AG10803 (cell line): ENCODE measurements at regions not wholly inside any gene's neighbourhood (a gene's known extent, or its start where the extent isn't known, plus 50 kb on each side); places are given as distances from the start of the nearest gene placed in this dataset.

Experiments
- DNase-seq: peaks from one replicate; pipeline ENCODE4 v3.0.0; 2010; ENCODE audit warnings: low read depth
- H3K4me3 ChIP-seq: 2 replicates; pipeline ENCODE4 v1.5.1; 2011; ENCODE audit warnings: mild to moderate bottlenecking, low read length, control low read depth
- TF ChIP-seq, protein P1 (sequence below): conservative IDR thresholded peaks from 2 replicates; pipeline ENCODE4 v1.5.1; 2011; ENCODE audit warnings: mild to moderate bottlenecking, low read length, control low read depth, inconsistent platforms

DNA sequence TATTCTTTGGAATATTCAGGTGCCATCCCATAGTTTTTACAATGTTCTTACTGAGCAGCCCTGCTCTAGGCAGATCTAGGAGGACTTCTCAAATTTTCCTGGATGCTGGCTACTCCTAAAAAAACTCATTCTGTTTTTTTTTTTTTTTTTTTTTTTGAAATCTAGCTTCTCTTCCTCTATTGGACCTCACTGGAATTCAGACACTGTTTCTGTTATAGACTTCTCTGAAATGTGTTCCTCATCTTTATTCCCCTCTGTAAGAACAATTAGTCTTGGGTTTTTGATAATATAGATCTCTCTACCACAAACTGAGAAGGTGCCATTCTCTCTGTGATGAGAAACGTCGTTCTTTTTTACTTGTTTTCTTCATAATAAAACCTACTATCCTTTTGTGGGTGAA lies 115.3 kb upstream of the CCND2 start:
- no peak overlapping the region for H3K4me3 ChIP-seq
- TF ChIP-seq, protein P1, sequence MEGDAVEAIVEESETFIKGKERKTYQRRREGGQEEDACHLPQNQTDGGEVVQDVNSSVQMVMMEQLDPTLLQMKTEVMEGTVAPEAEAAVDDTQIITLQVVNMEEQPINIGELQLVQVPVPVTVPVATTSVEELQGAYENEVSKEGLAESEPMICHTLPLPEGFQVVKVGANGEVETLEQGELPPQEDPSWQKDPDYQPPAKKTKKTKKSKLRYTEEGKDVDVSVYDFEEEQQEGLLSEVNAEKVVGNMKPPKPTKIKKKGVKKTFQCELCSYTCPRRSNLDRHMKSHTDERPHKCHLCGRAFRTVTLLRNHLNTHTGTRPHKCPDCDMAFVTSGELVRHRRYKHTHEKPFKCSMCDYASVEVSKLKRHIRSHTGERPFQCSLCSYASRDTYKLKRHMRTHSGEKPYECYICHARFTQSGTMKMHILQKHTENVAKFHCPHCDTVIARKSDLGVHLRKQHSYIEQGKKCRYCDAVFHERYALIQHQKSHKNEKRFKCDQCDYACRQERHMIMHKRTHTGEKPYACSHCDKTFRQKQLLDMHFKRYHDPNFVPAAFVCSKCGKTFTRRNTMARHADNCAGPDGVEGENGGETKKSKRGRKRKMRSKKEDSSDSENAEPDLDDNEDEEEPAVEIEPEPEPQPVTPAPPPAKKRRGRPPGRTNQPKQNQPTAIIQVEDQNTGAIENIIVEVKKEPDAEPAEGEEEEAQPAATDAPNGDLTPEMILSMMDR, result no peak
- no peak for DNase-seq

DNA sequence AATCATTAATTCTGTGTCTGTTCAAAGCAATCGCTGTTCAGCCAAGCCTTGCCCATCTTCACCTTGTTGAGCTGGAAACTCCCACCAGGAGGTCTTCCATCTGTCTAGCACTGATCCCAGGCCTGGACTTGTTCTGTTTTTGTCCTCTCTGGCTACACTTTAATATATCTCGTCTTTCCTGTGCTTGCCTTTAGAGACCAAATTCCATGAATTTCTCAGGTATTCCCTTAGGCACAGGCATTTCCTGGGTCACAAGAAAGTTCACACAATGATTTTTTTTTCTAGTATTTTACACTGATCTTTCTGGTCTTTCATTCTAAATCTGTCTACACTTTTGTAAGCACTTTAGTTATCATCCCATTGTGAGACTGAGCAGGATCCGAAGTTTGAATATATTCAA lies 116.4 kb upstream of the CCND2 start:
- H3K4me3 ChIP-seq, result no peak overlapping the region
- TF ChIP-seq, protein P1, result no peak
- no peak for DNase-seq

DNA sequence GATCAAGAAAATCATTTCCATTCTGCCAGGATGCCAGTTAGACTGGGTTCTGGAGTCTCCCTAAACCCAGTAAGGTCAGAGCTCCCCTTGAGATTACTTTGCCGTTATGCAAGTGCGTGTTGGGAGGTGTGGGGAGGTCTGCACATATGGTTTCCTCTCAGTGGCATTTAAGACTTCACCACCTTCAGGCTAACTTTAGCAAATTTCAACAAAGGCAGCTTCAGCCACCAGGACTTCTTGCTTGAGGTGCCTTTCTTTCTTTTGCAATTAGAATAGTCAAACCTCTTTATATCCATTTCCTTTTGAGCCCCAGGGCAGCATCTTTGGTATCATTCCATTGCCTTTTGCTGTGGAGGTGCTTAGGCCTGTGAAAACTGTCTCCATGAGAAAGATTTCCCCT lies 117.2 kb upstream of the CCND2 start:
- DNase-seq, result no peak
- H3K4me3 ChIP-seq, result no peak overlapping the region
- TF ChIP-seq, protein P1, result no peak

DNA sequence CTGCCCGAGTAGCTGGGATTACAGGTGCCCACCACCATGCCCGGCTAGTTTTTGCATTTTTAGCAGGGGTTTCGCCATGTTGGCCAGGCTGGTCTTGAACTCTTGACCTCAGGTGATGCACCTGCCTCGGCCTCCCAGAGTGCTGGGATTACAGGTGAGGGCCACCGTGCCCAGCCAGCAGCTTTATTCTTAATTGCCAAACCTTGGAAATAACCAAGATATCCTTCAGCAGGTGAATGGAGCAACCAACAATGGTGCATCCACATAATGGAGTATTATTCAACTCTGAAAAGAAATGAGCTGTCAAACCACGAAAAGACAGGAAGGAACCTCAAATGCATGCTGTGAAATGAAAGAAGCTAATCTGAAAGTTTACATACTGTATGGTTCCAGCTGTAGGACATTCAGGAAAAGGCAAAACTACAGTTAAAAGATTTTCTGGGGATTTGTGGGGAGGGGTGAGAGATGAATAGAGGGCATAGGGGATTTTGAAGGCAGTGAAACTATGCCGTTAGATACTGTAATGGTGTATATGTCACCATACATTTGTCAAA lies 118.8 kb upstream of the CCND2 start:
- TF ChIP-seq, protein P1, result no peak
- H3K4me3 ChIP-seq, result no peak overlapping the region
- DNase-seq, result no peak

DNA sequence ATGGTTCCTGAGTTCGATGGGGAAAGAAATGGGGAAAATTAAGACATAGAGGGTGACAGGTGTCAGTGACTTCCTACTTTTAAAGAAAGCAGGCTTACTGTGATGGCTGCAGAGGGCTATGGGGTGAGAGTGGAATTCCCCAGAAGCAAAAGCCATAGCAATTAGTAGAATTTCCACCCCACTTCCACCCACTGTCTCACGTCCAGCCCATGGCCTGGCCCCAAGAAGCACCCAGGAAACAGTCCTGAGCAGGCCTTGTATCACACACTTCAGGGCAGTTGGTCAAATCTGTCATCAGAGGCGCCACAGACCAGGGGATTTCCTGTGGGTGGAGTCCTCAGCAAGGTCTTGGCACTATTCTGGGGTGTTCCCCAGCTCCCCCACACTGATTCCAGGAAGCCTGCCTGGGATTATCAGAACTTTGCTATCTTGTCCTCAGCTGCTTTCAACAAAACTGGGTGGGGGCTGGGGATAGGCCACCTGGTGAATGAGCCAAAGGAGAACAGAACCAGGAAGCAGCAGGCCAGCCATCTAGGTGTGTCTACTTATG lies 120.1 kb upstream of the CCND2 start:
- TF ChIP-seq, protein P1, result no peak
- DNase-seq, result no peak
- H3K4me3 ChIP-seq, result no peak overlapping the region

DNA sequence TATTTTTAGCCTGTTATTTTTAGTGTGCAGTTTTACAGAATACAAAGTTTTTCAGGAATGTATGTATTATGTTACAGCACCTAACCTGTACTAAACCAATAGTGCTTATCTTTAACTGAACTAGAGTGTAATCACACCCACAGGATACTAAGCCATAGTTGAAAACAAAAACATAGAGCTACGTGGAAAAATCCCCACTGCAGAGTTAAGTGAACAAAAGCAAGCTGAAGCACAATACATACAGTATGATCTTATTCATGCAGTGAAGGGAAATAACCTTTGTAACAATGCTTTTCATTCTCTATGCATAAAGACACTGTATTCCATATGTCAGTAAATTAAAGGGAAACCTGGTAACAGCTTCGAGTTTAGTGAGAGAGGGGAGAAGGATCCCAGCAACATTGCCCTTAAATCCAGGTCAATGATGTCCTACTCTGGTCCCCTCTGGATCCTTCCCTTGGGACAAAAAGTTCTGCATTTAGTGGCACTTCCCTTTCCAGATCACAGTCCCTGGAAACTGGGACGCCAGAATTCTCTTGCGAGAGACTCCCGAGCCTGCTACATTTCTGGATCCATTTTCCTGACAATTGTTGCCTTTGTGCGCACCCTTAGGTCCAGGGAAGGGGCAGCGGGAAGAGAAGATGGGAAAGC lies 121.3 kb upstream of the CCND2 start:
- TF ChIP-seq, protein P1, result no peak
- no peak for DNase-seq
- H3K4me3 ChIP-seq, result no peak overlapping the region
